HepG2 (cell line): ENCODE measurements at regions not wholly inside any gene's neighbourhood (a gene's known extent, or its start where the extent isn't known, plus 50 kb on each side); places are given as distances from the start of the nearest gene placed in this dataset.
A peak's percentile ranks its signal among the peaks of the same experiment; 100 is the strongest.

ENCODE experiments used
- ELF1 ChIP-seq: sonication (generic); formaldehyde crosslinking; IDR thresholded peaks from 2 replicates; pipeline ENCODE4 v1.4.0; 2020; ENCODE audit warnings: missing genetic modification reagents
- FOSL1 ChIP-seq: sonication (generic); formaldehyde crosslinking; IDR thresholded peaks from 2 replicates; pipeline ENCODE4 v1.9.0; 2021; ENCODE audit warnings: missing genetic modification reagents, borderline replicate concordance
- HNF4A ChIP-seq: sonication (generic); formaldehyde crosslinking; IDR thresholded peaks from 2 replicates; pipeline ENCODE4 v1.4.0; 2020; ENCODE audit warnings: missing genetic modification reagents
- POGZ ChIP-seq: sonication (generic); formaldehyde crosslinking; IDR thresholded peaks from 2 replicates; pipeline ENCODE4 v1.4.0; 2020; ENCODE audit warnings: mild to moderate bottlenecking, missing genetic modification reagents
- POLR2AphosphoS5 ChIP-seq: IDR thresholded peaks from 2 replicates; pipeline ENCODE4 v1.6.1; 2012; ENCODE audit warnings: low read depth, low read length
- SALL1 ChIP-seq: sonication (generic); formaldehyde crosslinking; IDR thresholded peaks from 2 replicates; pipeline ENCODE4 v1.8.0; 2022; ENCODE audit warnings: mild to moderate bottlenecking, missing genetic modification reagents
- ZFP1 ChIP-seq: IDR thresholded peaks from 2 replicates; pipeline ENCODE4 v1.6.1; 2016
- ZNF180 ChIP-seq: sonication (generic); formaldehyde crosslinking; IDR thresholded peaks from 2 replicates; pipeline ENCODE4 v1.4.0; 2020; ENCODE audit warnings: low read depth, missing genetic modification reagents, borderline replicate concordance
- ZNF230 ChIP-seq: sonication (generic); formaldehyde crosslinking; IDR thresholded peaks from 2 replicates; pipeline ENCODE4 v1.4.0; 2020; ENCODE audit warnings: mild to moderate bottlenecking, missing genetic modification reagents
- ZNF317 ChIP-seq: sonication (generic); formaldehyde crosslinking; IDR thresholded peaks from 2 replicates; pipeline ENCODE4 v1.5.0; 2020; ENCODE audit warnings: mild to moderate bottlenecking, missing genetic modification reagents
- ZNF331 ChIP-seq: sonication (generic); formaldehyde crosslinking; IDR thresholded peaks from 2 replicates; pipeline ENCODE4 v1.4.0; 2020; ENCODE audit warnings: missing genetic modification reagents
- ZNF563 ChIP-seq: sonication (generic); formaldehyde crosslinking; IDR thresholded peaks from 2 replicates; pipeline ENCODE4 v1.8.0; 2022; ENCODE audit warnings: mild to moderate bottlenecking, moderate library complexity, missing genetic modification reagents
- ZNF83 ChIP-seq: sonication (generic); formaldehyde crosslinking; IDR thresholded peaks from 2 replicates; pipeline ENCODE4 v1.4.0; 2020; ENCODE audit warnings: missing genetic modification reagents, mild to moderate bottlenecking, borderline replicate concordance
- TF ChIP-seq, protein P1 (sequence below): IDR thresholded peaks from 2 replicates; pipeline ENCODE4 v1.6.1; 2016; ENCODE audit warnings: low read depth, missing genetic modification reagents, missing compliant biosample characterization
- TF ChIP-seq, protein P2 (sequence below): sonication (generic); formaldehyde crosslinking; IDR thresholded peaks from 2 replicates; pipeline ENCODE4 v1.4.0; 2020; ENCODE audit warnings: missing genetic modification reagents, low read depth, mild to moderate bottlenecking, borderline replicate concordance
- TF ChIP-seq, protein P3 (sequence below): sonication (generic); formaldehyde crosslinking; IDR thresholded peaks from 2 replicates; pipeline ENCODE4 v1.5.0; 2020; ENCODE audit warnings: mild to moderate bottlenecking, missing genetic modification reagents, moderate library complexity
- TF ChIP-seq, protein P4 (sequence below): sonication (generic); formaldehyde crosslinking; IDR thresholded peaks from 2 replicates; pipeline ENCODE4 v1.5.0; 2020; ENCODE audit warnings: missing genetic modification reagents, mild to moderate bottlenecking, borderline replicate concordance

DNA sequence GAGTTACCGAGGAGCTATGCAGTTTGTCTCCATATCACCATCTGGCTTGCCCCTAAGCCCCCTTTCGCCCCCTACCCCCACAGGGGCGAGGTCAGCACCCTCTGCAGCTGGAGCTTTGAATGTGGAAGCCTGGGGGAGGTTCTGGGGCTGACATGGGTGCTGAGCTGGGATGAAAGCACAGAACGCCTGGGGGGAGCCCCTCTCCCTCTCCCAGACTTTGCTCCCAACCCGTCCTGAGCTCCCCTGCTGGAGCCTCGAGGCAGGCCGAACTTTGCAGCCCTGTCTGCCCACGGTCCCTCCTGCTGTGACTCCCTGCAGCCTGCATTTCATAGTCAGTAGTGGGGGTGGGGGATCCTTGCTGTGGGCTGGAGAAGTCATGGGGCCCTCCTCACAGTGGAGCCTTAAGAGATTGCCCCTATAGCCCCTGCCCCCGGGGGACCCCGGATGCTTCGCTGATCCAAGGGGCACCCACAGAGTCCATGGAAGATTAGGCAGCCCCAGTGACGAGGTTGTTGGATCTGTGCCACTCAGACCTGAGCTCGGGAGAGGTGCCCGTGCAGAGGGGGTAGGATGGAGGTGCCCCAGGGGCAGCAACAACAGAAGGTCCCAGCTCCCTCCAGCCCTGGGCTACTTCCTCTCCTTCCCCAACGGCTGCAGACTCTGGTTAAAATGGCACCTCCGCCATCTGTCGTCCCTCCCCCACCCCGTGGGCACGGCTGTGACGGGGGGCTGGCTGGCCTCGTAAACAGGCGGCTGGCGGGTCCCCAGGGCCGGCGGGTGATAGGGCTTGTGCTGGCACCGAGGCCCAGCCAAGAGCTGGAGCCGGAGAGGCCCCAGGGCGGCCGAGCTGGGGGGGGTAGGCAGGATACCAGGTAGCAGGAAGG is 162.0 kb downstream of the C9orf50 start (continued):
- no peak for TF ChIP-seq ELF1 (CRISPR knock-in tag)
- TF ChIP-seq ZNF331 (CRISPR knock-in tag) = no peak
- no peak for TF ChIP-seq ZNF83 (CRISPR knock-in tag)
- peak; percentile 13; the same call in 1 of the 2 replicates for TF ChIP-seq ZNF317 (CRISPR knock-in tag)
- no peak for TF ChIP-seq FOSL1 (CRISPR knock-in tag)
- peak; percentile 62 for TF ChIP-seq HNF4A (CRISPR knock-in tag)
- TF ChIP-seq, protein P1, sequence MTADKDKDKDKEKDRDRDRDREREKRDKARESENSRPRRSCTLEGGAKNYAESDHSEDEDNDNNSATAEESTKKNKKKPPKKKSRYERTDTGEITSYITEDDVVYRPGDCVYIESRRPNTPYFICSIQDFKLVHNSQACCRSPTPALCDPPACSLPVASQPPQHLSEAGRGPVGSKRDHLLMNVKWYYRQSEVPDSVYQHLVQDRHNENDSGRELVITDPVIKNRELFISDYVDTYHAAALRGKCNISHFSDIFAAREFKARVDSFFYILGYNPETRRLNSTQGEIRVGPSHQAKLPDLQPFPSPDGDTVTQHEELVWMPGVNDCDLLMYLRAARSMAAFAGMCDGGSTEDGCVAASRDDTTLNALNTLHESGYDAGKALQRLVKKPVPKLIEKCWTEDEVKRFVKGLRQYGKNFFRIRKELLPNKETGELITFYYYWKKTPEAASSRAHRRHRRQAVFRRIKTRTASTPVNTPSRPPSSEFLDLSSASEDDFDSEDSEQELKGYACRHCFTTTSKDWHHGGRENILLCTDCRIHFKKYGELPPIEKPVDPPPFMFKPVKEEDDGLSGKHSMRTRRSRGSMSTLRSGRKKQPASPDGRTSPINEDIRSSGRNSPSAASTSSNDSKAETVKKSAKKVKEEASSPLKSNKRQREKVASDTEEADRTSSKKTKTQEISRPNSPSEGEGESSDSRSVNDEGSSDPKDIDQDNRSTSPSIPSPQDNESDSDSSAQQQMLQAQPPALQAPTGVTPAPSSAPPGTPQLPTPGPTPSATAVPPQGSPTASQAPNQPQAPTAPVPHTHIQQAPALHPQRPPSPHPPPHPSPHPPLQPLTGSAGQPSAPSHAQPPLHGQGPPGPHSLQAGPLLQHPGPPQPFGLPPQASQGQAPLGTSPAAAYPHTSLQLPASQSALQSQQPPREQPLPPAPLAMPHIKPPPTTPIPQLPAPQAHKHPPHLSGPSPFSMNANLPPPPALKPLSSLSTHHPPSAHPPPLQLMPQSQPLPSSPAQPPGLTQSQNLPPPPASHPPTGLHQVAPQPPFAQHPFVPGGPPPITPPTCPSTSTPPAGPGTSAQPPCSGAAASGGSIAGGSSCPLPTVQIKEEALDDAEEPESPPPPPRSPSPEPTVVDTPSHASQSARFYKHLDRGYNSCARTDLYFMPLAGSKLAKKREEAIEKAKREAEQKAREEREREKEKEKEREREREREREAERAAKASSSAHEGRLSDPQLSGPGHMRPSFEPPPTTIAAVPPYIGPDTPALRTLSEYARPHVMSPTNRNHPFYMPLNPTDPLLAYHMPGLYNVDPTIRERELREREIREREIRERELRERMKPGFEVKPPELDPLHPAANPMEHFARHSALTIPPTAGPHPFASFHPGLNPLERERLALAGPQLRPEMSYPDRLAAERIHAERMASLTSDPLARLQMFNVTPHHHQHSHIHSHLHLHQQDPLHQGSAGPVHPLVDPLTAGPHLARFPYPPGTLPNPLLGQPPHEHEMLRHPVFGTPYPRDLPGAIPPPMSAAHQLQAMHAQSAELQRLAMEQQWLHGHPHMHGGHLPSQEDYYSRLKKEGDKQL (CRISPR knock-in tag) = no peak
- TF ChIP-seq, protein P2, sequence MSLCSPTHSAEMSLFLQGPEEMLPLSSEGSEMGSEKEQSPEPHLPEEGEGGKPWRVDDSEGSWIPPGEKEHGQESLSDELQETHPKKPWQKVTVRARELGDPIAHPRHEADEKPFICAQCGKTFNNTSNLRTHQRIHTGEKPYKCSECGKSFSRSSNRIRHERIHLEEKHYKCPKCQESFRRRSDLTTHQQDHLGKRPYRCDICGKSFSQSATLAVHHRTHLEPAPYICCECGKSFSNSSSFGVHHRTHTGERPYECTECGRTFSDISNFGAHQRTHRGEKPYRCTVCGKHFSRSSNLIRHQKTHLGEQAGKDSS (CRISPR knock-in tag) = no peak
- TF ChIP-seq ZFP1 (CRISPR knock-in tag) = no peak
- TF ChIP-seq SALL1 = peak; percentile 32
- no peak for TF ChIP-seq ZNF180
- TF ChIP-seq ZNF563 = 0 out of 2 replicates have a peak, but pooled peaks have one; percentile 8
- TF ChIP-seq, protein P3, sequence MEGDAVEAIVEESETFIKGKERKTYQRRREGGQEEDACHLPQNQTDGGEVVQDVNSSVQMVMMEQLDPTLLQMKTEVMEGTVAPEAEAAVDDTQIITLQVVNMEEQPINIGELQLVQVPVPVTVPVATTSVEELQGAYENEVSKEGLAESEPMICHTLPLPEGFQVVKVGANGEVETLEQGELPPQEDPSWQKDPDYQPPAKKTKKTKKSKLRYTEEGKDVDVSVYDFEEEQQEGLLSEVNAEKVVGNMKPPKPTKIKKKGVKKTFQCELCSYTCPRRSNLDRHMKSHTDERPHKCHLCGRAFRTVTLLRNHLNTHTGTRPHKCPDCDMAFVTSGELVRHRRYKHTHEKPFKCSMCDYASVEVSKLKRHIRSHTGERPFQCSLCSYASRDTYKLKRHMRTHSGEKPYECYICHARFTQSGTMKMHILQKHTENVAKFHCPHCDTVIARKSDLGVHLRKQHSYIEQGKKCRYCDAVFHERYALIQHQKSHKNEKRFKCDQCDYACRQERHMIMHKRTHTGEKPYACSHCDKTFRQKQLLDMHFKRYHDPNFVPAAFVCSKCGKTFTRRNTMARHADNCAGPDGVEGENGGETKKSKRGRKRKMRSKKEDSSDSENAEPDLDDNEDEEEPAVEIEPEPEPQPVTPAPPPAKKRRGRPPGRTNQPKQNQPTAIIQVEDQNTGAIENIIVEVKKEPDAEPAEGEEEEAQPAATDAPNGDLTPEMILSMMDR (CRISPR knock-in tag) = no peak
- no peak for TF ChIP-seq POLR2AphosphoS5
- no peak for TF ChIP-seq ZNF230 (CRISPR knock-in tag)
- TF ChIP-seq, protein P4, sequence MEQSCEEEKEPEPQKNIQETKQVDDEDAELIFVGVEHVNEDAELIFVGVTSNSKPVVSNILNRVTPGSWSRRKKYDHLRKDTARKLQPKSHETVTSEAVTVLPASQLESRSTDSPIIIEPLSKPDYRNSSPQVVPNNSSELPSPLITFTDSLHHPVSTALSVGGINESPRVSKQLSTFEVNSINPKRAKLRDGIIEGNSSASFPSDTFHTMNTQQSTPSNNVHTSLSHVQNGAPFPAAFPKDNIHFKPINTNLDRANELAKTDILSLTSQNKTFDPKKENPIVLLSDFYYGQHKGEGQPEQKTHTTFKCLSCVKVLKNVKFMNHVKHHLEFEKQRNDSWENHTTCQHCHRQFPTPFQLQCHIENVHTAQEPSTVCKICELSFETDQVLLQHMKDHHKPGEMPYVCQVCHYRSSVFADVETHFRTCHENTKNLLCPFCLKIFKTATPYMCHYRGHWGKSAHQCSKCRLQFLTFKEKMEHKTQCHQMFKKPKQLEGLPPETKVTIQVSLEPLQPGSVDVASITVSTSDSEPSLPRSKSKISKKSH = peak; percentile 7; the same call in 1 of the 2 replicates
- TF ChIP-seq POGZ (CRISPR knock-in tag) = 0 out of 2 replicates have a peak, but pooled peaks have one; percentile 14
